Panc1 (cell line): ENCODE measurements at regions not wholly inside any gene's neighbourhood (a gene's known extent, or its start where the extent isn't known, plus 50 kb on each side); places are given as distances from the start of the nearest gene placed in this dataset.

Source experiments
- CTCF ChIP-seq: fragments of 450-650 bp; IDR thresholded peaks from 2 replicates; pipeline ENCODE4 v1.5.1; 2017; ENCODE audit warnings: mild to moderate bottlenecking
- POLR2AphosphoS5 ChIP-seq: IDR thresholded peaks from 2 replicates; pipeline ENCODE4 v1.6.1; 2012; ENCODE audit warnings: mild to moderate bottlenecking, low read depth, low read length, moderate library complexity
- SIN3A ChIP-seq: IDR thresholded peaks from 2 replicates; pipeline ENCODE4 v1.6.1; 2012; ENCODE audit warnings: low read depth, mild to moderate bottlenecking, low read length, moderate library complexity, borderline replicate concordance; ENCODE audit not compliant: insufficient read depth
- TCF7L2 ChIP-seq: IDR thresholded peaks from 2 replicates; pipeline ENCODE4 v1.6.1; 2011; ENCODE audit warnings: mild to moderate bottlenecking, low read depth, low read length, inconsistent platforms

GRCh38 chr15:100729461-100729860, 127.1 kb downstream of the ASB7 start:
- TF ChIP-seq CTCF, result no peak
- TF ChIP-seq POLR2AphosphoS5, result no peak
- no peak for TF ChIP-seq SIN3A
- TF ChIP-seq TCF7L2, result no peak
